ENCODE measurements at regions not wholly inside any gene's neighbourhood (a gene's known extent, or its start where the extent isn't known, plus 50 kb on each side); places are given as distances from the start of the nearest gene placed in this dataset.

DNA sequence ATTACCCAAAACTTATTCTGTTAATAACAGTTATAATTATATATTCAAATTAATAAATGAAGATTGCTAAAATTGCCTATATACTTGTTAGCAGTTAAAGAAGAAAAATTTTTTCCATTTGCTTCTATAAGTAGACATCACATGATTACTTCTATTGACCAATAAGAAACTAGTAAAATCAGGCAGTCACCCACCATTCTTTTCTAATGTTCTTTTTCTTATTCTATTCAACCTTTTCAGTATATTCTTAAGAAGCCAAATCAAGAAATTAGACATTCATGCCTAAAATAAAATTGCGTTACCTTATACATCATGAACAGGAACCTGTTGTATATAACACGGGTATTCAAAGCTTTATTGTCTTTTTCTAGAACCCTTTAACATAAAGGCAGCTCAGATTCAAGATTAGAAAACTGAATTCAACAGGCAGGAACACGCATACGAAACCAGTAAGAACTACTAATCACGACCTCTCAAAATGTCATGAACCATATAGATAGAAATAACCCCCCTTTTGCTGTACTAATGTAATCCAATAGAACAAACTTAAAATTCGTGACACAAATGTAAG is 568.1 kb upstream of the DIPK2B start:
- H3K9me3 ChIP-seq (ENCODE audit: control insufficient read depth, low read length) = no peaks in the 10 kb centered on the region
- 91 to 94% methylated on average over 6 of the region's 6 CpGs for WGBS, 2 experiments
- no peak overlapping the region for H3K4me3 ChIP-seq (ENCODE audit: insufficient read depth, low read depth, low read length)
- H3K27me3 ChIP-seq (ENCODE audit: control insufficient read depth, insufficient read depth, low read length, poor library complexity, severe bottlenecking) = no peaks in the 10 kb centered on the region
- H3K4me1 ChIP-seq (ENCODE audit: control insufficient read depth, insufficient read depth, low read length) = peaks cover 5% of the 10 kb centered on the region
- no peak overlapping the region for H3K27ac ChIP-seq (ENCODE audit: insufficient read depth, low read depth, low read length, poor library complexity, severe bottlenecking)
- H3K36me3 ChIP-seq (ENCODE audit: control insufficient read depth, insufficient read depth, low read length) = no peaks in the 10 kb centered on the region

DNA sequence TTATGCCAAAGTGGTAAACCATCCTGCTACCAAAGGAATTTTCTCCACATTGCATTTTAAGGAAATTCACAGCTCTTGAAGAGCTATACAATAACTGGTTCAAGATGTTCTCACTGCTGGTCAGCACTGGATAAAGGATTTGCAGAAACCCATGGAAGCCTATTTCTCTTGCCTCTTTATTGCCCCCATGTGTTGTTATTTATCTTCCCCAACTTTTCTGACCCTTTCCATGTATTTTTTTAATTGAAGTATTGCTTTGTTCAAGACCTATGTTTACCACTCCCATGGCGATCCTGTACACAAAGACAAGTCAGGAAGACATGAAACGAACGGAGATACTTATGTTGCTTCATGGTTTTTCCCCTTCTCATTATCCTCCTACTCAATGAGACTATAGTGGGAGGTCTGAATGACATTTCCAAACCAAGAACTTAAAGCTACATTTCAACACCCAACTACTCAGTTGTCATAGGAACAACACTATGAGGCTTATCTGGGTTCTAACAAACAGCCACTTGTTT is 566.4 kb upstream of the DIPK2B start:
- Histone ChIP-seq H3K27me3 (ENCODE audit: control insufficient read depth, insufficient read depth, low read length, poor library complexity, severe bottlenecking) (no peaks in the 10 kb centered on the region), H3K9me3 (ENCODE audit: control insufficient read depth, low read length) (no peaks in the 10 kb centered on the region), H3K4me1 (ENCODE audit: control insufficient read depth, insufficient read depth, low read length) (peaks cover 5% of the 10 kb centered on the region), H3K27ac (ENCODE audit: insufficient read depth, low read depth, low read length, poor library complexity, severe bottlenecking) (peak overlapping the region; percentile 8), H3K36me3 (ENCODE audit: control insufficient read depth, insufficient read depth, low read length) (no peaks in the 10 kb centered on the region), H3K4me3 (ENCODE audit: insufficient read depth, low read depth, low read length) (no peak overlapping the region)
- 48% methylated on average over 3 of the region's 3 CpGs; no CpG with 5 or more reads in 1 of the 2 experiments for WGBS, 2 experiments

DNA sequence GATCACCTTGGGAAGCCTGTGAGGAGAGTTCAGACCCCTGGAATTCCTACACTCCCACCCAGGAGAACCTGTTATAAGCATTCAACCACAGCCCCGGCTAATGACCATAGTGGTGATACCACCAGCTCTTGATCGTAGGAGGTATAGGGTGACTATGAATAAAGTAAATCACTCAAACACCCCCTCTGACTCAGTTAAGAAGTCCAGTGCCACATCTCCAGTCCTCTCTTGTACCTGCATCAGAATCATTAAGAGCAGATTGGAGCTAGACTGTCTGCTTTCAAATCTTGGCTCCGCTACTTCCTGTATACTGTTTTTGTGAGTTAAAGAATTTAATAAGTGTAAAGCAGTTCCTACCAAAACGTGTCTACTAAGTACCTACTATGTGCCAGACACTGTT is 565.1 kb upstream of the DIPK2B start:
- Histone ChIP-seq H3K4me1 (ENCODE audit: control insufficient read depth, insufficient read depth, low read length) (peaks cover 5% of the 10 kb centered on the region), H3K36me3 (ENCODE audit: control insufficient read depth, insufficient read depth, low read length) (no peaks in the 10 kb centered on the region), H3K9me3 (ENCODE audit: control insufficient read depth, low read length) (no peaks in the 10 kb centered on the region), H3K27ac (ENCODE audit: insufficient read depth, low read depth, low read length, poor library complexity, severe bottlenecking) (no peak overlapping the region), H3K27me3 (ENCODE audit: control insufficient read depth, insufficient read depth, low read length, poor library complexity, severe bottlenecking) (no peaks in the 10 kb centered on the region), H3K4me3 (ENCODE audit: insufficient read depth, low read depth, low read length) (no peak overlapping the region)
- WGBS, 2 experiments = 88 to 100% methylated on average over 1 to 2 of the region's 4 CpGs

DNA sequence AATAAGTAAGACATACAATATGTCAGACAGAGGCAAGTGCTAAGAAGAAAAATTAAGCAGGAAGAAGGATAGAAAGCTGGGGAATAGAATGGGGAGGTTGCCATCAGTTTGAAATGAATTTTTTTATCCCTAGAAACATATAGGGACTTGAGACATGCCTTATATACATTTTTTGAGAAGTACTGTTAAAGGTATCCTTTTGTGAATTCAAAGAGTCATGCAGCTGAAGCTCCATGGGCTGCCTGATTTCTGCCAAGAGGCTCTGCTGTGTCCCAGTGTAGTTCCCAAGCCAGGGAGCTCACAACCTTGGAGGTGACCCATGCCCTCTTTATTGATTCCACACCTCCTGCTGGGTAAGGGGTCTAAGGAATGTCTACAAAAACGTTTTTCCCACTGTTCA is 564.6 kb upstream of the DIPK2B start:
- Histone ChIP-seq H3K27me3 (ENCODE audit: control insufficient read depth, insufficient read depth, low read length, poor library complexity, severe bottlenecking) (no peaks in the 10 kb centered on the region), H3K36me3 (ENCODE audit: control insufficient read depth, insufficient read depth, low read length) (no peaks in the 10 kb centered on the region), H3K27ac (ENCODE audit: insufficient read depth, low read depth, low read length, poor library complexity, severe bottlenecking) (no peak overlapping the region), H3K4me1 (ENCODE audit: control insufficient read depth, insufficient read depth, low read length) (no peaks in the 10 kb centered on the region), H3K4me3 (ENCODE audit: insufficient read depth, low read depth, low read length) (no peak overlapping the region), H3K9me3 (ENCODE audit: control insufficient read depth, low read length) (no peaks in the 10 kb centered on the region)
- WGBS, 2 experiments = 22% methylated on average over 1 of the region's 1 CpG; no CpG with 5 or more reads in 1 of the 2 experiments

DNA sequence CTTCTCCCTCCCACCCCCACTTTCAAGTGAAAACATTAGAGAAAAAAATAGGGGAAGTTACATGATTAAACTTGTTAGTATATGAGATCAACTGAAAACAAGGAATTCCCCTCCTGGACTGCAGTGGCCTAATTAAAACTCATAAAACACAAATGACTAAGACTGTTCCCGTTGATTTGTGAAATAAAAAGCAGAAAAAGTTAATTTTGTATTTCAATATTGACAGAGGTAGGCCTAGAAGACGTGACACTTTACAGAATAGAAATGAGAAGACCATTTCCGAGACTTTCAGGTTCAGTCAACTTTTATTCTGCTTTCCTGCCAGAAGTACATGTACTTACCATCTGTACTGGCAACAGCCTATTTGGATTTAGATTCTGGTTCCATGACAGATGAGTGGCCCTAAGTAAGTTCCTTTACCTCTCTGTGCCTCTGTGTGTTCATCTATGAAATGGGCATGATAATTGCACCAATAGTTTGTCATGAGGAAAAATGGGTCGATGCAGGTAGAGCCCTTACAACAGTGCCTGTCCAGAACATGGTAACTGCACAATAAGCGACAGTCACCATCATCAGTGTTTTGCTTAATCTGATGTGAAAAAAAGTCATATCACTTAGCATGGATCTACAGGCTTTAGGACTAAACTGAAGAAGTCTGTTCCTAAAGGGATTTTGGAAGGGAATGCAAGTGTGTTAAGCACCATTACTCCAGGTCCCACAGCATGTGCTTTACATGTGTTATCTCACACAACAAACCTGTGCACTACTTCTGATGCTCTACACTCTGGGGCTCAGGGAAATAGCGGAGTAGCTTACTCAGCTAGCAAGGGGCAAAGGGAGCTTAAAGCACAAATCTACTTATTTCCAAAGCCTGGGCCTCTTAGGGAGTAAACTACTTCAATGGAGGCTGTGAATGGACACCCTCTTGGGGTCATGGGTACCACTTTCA is 562.3 kb upstream of the DIPK2B start:
- no peak overlapping the region for H3K27ac ChIP-seq (ENCODE audit: insufficient read depth, low read depth, low read length, poor library complexity, severe bottlenecking)
- 97 to 99% methylated on average over 4 to 6 of the region's 6 CpGs for WGBS, 2 experiments
- H3K36me3 ChIP-seq (ENCODE audit: control insufficient read depth, insufficient read depth, low read length) = no peaks in the 10 kb centered on the region
- no peaks in the 10 kb centered on the region for H3K27me3 ChIP-seq (ENCODE audit: control insufficient read depth, insufficient read depth, low read length, poor library complexity, severe bottlenecking)
- no peaks in the 10 kb centered on the region for H3K4me1 ChIP-seq (ENCODE audit: control insufficient read depth, insufficient read depth, low read length)
- no peaks in the 10 kb centered on the region for H3K9me3 ChIP-seq (ENCODE audit: control insufficient read depth, low read length)
- no peak overlapping the region for H3K4me3 ChIP-seq (ENCODE audit: insufficient read depth, low read depth, low read length)

DNA sequence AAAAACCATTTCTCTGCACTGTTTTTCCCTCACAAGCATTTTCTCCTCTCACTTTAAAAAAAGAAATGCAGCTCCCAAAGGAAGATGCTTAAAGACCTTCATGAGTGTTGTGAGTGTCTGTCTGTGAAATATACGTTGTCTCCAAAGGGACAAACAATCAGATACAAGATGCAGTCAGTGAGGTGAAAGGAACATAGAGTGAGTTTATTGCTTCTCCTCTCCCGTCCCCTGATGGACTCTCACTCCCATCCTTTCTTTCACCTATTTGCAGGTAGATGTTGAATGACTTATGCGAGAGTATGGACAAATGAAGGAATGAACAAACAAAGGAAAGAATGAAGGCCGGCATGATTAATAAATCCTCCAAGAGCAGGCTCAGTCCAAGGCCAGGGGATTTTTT is 561.2 kb upstream of the DIPK2B start:
- H3K4me3 ChIP-seq (ENCODE audit: insufficient read depth, low read depth, low read length) = no peak overlapping the region
- no peaks in the 10 kb centered on the region for H3K27me3 ChIP-seq (ENCODE audit: control insufficient read depth, insufficient read depth, low read length, poor library complexity, severe bottlenecking)
- no peaks in the 10 kb centered on the region for H3K4me1 ChIP-seq (ENCODE audit: control insufficient read depth, insufficient read depth, low read length)
- no peak overlapping the region for H3K27ac ChIP-seq (ENCODE audit: insufficient read depth, low read depth, low read length, poor library complexity, severe bottlenecking)
- WGBS, 2 experiments = 90 to 98% methylated on average over 3 to 4 of the region's 4 CpGs
- no peaks in the 10 kb centered on the region for H3K9me3 ChIP-seq (ENCODE audit: control insufficient read depth, low read length)
- no peaks in the 10 kb centered on the region for H3K36me3 ChIP-seq (ENCODE audit: control insufficient read depth, insufficient read depth, low read length)

DNA sequence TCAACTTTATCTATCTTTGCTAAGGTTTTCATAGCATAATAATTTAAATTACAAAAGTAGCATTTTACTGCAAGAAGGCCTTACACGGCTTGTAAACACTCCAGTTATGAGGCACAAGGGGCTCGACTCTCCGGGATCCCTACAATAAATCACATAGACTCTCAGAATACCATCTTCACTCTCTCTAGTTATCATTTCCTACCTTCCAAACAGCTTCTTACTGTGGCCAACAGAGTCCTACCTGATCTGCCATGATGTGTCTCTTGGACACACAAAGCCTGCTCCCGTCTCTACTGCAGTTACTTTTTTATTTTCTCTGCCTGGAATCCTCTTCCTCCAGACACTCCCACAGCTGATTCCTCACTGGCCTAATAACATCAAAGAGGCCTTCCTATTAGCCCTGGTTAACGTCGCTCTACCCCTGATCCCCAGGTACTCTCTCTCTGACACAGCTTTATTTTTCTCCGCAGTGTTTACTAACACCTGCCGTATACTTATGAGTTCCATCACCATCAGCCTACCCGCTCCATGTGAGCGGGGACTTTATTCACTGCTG is 559.6 kb upstream of the DIPK2B start:
- Histone ChIP-seq H3K27me3 (ENCODE audit: control insufficient read depth, insufficient read depth, low read length, poor library complexity, severe bottlenecking) (no peaks in the 10 kb centered on the region), H3K9me3 (ENCODE audit: control insufficient read depth, low read length) (no peaks in the 10 kb centered on the region), H3K36me3 (ENCODE audit: control insufficient read depth, insufficient read depth, low read length) (no peaks in the 10 kb centered on the region), H3K4me1 (ENCODE audit: control insufficient read depth, insufficient read depth, low read length) (no peaks in the 10 kb centered on the region), H3K4me3 (ENCODE audit: insufficient read depth, low read depth, low read length) (no peak overlapping the region), H3K27ac (ENCODE audit: insufficient read depth, low read depth, low read length, poor library complexity, severe bottlenecking) (no peak overlapping the region)
- 95 to 96% methylated on average over 8 to 10 of the region's 10 CpGs for WGBS, 2 experiments

DNA sequence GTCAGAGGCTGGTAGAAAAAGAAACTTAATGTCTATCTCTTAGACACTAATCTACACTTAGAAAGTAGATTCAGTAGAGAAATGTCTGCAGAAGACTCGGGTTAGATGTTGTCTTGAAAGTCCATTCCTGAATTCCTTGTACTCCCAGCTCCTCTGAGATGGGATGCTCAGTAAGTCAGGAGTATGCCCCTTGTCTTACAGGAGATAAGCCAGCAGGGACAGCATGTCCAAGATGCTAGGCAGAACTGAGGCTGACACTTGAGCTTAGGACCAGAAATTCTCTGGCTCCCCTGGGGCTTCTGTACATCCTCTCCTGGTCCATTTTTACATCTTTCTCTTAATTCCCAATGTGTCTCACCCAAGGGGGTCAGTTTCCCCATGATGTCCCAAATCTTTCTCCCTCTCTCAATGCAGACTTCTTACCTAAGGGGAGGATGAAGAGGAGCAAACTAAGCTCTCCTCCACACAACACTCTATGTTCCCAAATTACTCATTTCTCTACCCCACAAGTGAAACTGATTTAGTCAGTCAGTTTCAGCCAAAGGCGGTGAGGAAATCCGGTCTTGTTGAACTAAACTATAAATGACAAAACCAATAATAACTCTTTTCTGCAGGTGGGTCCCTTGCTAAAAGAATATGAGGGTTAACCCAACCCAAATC is 558.2 kb upstream of the DIPK2B start:
- 89 to 100% methylated on average over 1 to 3 of the region's 3 CpGs for WGBS, 2 experiments
- H3K27me3 ChIP-seq (ENCODE audit: control insufficient read depth, insufficient read depth, low read length, poor library complexity, severe bottlenecking) = no peaks in the 10 kb centered on the region
- H3K4me1 ChIP-seq (ENCODE audit: control insufficient read depth, insufficient read depth, low read length) = no peaks in the 10 kb centered on the region
- H3K36me3 ChIP-seq (ENCODE audit: control insufficient read depth, insufficient read depth, low read length) = no peaks in the 10 kb centered on the region
- H3K27ac ChIP-seq (ENCODE audit: insufficient read depth, low read depth, low read length, poor library complexity, severe bottlenecking) = no peak overlapping the region
- H3K4me3 ChIP-seq (ENCODE audit: insufficient read depth, low read depth, low read length) = no peak overlapping the region
- no peaks in the 10 kb centered on the region for H3K9me3 ChIP-seq (ENCODE audit: control insufficient read depth, low read length)

DNA sequence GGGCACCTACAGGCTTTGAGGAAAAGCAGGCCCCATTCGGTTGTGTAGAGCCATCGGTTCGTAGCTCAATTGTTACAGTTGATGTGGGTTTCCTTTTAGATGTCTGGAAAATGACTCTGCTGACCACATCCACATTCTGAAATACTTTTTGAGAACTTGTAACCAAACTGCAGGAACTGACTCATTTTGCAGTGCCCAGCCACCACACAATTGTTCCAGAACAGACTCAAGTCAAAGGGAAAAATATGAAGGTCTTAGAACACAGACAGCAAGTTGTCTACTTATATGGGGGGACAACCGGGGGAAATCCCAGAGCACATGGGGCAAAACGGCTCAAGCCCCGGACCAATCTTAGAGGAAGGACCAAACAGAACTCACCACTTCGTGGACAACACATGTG is 557.6 kb upstream of the DIPK2B start:
- 87 to 93% methylated on average over 5 to 7 of the region's 7 CpGs for WGBS, 2 experiments
- no peaks in the 10 kb centered on the region for H3K27me3 ChIP-seq (ENCODE audit: control insufficient read depth, insufficient read depth, low read length, poor library complexity, severe bottlenecking)
- no peaks in the 10 kb centered on the region for H3K9me3 ChIP-seq (ENCODE audit: control insufficient read depth, low read length)
- H3K36me3 ChIP-seq (ENCODE audit: control insufficient read depth, insufficient read depth, low read length) = no peaks in the 10 kb centered on the region
- no peaks in the 10 kb centered on the region for H3K4me1 ChIP-seq (ENCODE audit: control insufficient read depth, insufficient read depth, low read length)
- H3K27ac ChIP-seq (ENCODE audit: insufficient read depth, low read depth, low read length, poor library complexity, severe bottlenecking) = no peak overlapping the region
- no peak overlapping the region for H3K4me3 ChIP-seq (ENCODE audit: insufficient read depth, low read depth, low read length)

DNA sequence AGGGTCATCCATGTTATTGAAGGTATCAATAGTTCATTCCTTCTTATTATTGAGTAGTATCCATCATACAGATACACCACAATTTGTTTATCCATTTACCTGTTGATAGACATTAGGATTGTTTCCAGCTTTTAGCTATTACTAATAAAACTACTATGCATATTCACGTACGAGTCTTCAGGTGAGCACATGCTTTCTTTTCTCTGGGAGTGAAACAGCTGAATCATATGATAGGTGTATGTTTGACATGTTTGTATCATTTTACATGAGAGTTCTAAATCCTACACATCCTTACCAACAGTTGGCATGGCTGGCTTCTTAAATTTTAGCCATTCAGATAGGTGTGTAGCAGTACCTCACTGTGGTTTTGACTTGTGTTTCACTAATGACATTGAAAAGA is 556.6 kb upstream of the DIPK2B start:
- no peak overlapping the region for H3K27ac ChIP-seq (ENCODE audit: insufficient read depth, low read depth, low read length, poor library complexity, severe bottlenecking)
- no peaks in the 10 kb centered on the region for H3K4me1 ChIP-seq (ENCODE audit: control insufficient read depth, insufficient read depth, low read length)
- no peaks in the 10 kb centered on the region for H3K9me3 ChIP-seq (ENCODE audit: control insufficient read depth, low read length)
- H3K36me3 ChIP-seq (ENCODE audit: control insufficient read depth, insufficient read depth, low read length) = no peaks in the 10 kb centered on the region
- H3K4me3 ChIP-seq (ENCODE audit: insufficient read depth, low read depth, low read length) = no peak overlapping the region
- WGBS, 2 experiments = no CpG with 5 or more reads among the region's 2 CpGs
- no peaks in the 10 kb centered on the region for H3K27me3 ChIP-seq (ENCODE audit: control insufficient read depth, insufficient read depth, low read length, poor library complexity, severe bottlenecking)
